ENCODE measurements at regions not wholly inside any gene's neighbourhood (a gene's known extent, or its start where the extent isn't known, plus 50 kb on each side); places are given as distances from the start of the nearest gene placed in this dataset.

GRCh38 chr6:10099529-10100140 lies 315.2 kb downstream of the TFAP2A start:
- TF ChIP-seq POLR2AphosphoS5 (IDR thresholded peaks at IDR 0.05; ENCODE audit: insufficient read depth in 1 of 2, low read depth in 1 of 2) (no peak), CTCF (IDR thresholded peaks at IDR 0.05) (no peak)

All from vagina (tissue), 2 donors.